PC-9 (cell line): ENCODE measurements at regions not wholly inside any gene's neighbourhood (a gene's known extent, or its start where the extent isn't known, plus 50 kb on each side); places are given as distances from the start of the nearest gene placed in this dataset.

Source experiments
- CTCF ChIP-seq: fragments of 200-600 bp; sonication (generic); conservative IDR thresholded peaks from 2 replicates; pipeline ENCODE4 v1.6.1; 2017; ENCODE audit warnings: mixed run types, antibody characterized with exemption, mild to moderate bottlenecking, moderate library complexity
- EZH2 ChIP-seq: fragments of 200-600 bp; sonication (generic); IDR thresholded peaks from 2 replicates; pipeline ENCODE4 v1.8.0; 2017; ENCODE audit warnings: antibody characterized with exemption, low read depth

- TF ChIP-seq CTCF: no peak
- TF ChIP-seq EZH2: no peak
These were observed 115.4 kb upstream of the PTPRG start for GRCh38 chr3:61445924-61446323.
